HG03108 (cell line): ENCODE measurements at regions not wholly inside any gene's neighbourhood (a gene's known extent, or its start where the extent isn't known, plus 50 kb on each side); places are given as distances from the start of the nearest gene placed in this dataset.

Experiments used
- ATAC-seq: cut with Tn5 transposase; IDR thresholded peaks from one replicate; pipeline ENCODE4 v1.9.1; 2021; ENCODE audit warnings: moderate library complexity; ENCODE audit not compliant: unreplicated experiment

GRCh38 chr5:146940295-146940694 is 61.7 kb upstream of the PPP2R2B start:
- ATAC-seq: no peak

DNA sequence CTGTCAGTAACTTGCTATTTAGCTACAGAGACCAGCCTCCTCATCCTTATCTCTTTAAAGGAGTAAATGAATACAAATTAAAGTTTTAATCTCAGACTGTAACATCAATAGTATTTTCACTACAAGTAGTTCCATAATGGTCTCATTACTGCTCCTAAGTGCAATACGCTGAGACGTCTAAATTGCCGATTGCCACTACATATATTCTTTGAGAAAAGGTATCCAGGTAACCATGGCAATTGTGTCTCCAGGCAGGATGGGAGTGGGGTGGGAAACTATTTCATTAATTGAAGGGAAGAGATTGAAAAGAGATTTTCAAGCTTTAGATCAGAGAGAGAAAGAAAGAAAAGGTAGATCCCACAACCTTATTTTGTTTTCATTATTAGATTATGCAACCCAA is 65.5 kb upstream of the PPP2R2B start:
- ATAC-seq: no peak

GRCh38 chr5:146944764-146945616 is 66.4 kb upstream of the PPP2R2B start:
- no peak for ATAC-seq

DNA sequence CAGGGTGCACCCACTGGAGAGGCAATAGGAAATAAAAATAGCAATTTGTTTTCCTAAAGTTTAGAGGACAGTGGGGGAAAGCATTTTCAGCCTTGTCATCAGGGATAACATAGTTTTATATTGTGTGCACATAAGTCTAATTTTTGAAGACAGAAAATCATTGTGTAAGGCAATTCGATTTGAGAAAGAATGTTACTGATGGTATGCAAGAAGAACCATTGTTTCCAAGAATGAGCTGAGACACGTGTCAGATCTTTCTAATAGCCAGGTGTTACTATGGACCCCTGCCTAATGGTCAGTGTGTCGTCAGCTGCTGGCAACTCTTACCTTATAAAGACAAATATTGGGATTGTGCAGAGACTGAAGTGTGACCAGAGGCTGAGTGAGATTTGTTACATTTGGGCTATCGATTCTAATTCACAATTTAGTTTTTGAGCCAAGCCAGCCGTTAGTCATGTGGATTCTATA is 67.1 kb upstream of the PPP2R2B start:
- no peak for ATAC-seq

GRCh38 chr5:146947181-146947941 is 68.8 kb upstream of the PPP2R2B start:
- ATAC-seq: no peak

GRCh38 chr5:146948666-146949065 is 70.1 kb upstream of the PPP2R2B start:
- ATAC-seq: no peak

GRCh38 chr5:146952168-146952567 is 73.6 kb upstream of the PPP2R2B start:
- no peak for ATAC-seq

- no peak for ATAC-seq
Observed at GRCh38 chr5:146956217-146956616, 77.7 kb upstream of the PPP2R2B start.

GRCh38 chr5:146959360-146959759 is 80.8 kb upstream of the PPP2R2B start:
- no peak for ATAC-seq

GRCh38 chr5:146962801-146963355 is 84.3 kb upstream of the PPP2R2B start:
- no peak for ATAC-seq

DNA sequence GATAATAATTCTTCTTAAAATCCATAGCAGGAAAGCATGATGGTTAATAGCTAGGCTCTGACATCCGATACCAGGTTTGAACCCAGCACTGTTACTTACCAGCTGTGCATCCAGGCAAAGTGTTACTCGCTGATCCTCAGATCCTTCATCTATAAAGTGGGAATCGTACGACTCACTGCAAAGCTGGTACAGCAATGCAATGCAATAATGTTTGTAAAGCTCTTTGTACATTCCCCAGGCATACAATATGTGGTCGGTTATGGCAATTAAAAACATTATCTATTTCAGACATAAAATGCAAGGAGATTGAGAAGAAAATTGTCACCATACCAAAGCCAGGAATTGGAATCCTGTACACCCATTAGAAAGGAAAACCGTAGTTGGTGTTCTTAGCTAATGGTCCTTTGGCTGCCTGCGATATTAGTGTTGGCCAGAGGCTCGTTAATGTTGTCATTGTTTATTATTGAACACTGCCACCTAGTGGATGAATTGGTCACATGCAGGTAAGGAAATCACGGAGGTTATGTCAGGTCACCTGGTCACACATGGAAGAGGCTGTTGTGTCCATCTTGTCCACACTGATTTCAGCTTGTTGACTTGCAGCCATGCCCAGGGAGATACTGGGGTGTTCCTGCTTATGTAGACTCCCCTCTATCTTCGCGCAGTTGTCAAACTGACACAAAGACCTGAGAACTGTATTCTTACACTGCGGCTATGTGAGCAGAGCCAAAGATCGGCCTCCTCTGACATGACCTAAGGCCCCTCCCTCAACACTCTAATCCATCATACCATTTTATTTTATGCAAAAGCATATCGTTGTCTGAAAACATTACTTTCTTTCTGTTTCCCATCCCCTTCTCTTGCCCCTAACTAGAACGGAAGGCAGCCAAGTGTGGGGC is 87.5 kb upstream of the PPP2R2B start:
- ATAC-seq: peak; percentile 92

GRCh38 chr5:146967646-146968045 is 89.1 kb upstream of the PPP2R2B start:
- ATAC-seq: no peak

GRCh38 chr5:146971401-146971800 is 92.8 kb upstream of the PPP2R2B start:
- no peak for ATAC-seq

- ATAC-seq: no peak
Observed at GRCh38 chr5:146986469-146986868, 107.9 kb upstream of the PPP2R2B start.

- ATAC-seq: no peak
Observed at GRCh38 chr5:146993876-146994530, 115.4 kb upstream of the PPP2R2B start.

DNA sequence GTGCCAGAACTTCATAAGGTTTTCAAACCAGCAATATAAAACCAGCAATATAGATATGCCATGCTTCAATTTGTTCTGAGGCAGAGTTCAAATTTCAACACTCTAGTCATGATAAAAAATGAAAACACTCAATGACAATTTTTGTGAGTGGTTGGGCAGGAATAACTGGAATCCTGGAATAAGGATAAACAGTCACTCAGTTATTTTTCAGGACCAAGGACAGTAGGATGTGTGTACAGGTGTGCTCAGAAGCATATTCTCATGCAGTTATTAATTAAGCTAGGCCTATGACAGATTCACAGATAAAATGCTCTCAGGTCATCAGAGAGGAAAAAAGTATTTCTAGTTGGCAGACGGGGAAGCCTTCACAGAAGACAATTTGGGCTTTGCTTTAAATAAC is 117.3 kb upstream of the PPP2R2B start:
- no peak for ATAC-seq

GRCh38 chr5:147015405-147015804 is 136.8 kb upstream of the PPP2R2B start:
- ATAC-seq: no peak

DNA sequence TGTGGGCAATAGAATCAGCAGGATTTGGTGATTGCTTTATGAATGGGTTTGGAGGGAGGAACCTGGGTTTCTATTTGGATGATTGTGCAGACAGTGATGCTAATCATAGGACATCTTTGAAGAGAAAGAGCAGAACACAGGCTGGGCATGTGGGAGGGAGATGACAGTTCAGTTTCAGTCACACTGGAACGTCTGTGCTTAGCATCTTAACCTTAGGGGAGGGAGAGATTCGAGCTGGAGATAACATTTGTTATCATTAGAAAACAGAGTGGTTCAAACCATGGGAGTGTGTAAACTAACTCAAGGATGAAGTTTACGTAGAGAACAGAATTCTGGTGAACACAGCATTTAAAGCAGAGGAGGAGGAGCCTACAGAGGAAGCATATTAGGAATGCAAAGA is 138.6 kb upstream of the PPP2R2B start:
- ATAC-seq: no peak

GRCh38 chr5:147017621-147018020 is 139.1 kb upstream of the PPP2R2B start:
- no peak for ATAC-seq

- no peak for ATAC-seq
Observed at GRCh38 chr5:147018812-147019211, 140.3 kb upstream of the PPP2R2B start.
